ENCODE measurements at regions not wholly inside any gene's neighbourhood (a gene's known extent, or its start where the extent isn't known, plus 50 kb on each side); places are given as distances from the start of the nearest gene placed in this dataset.

DNA sequence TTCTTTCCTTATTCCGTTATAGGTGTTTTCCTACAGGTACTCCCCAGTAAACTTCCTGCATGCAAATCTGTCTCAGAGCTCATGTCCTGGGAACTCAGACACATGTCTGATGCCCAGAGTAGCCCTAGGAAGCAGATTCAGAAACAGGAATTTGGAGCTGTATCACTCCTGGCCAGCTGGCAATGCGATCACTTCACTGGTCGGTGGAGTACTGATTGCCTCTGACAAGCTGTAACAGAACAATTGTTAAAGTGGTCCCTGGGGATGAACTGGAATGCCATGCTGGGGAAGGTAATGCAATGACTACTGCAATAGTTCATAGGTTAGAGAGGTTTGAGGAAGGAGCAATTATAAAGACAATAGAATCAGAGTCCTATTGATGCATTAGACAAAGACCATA is 131.6 kb upstream of the DOCK10 start:
- H3K4me1 ChIP-seq (ENCODE audit: control insufficient read depth in 2 of 3, insufficient read depth in 2 of 3, low read depth in 1 of 3, low read length in 3 of 3), result no peaks in the 10 kb centered on the region
- intact Hi-C loops (cut with DNase I), result no loop called here
- FAIRE-seq (no peak), DNase-seq (peak in 1 of 5 donors; percentile 5)
- no peak overlapping the region for H3K27ac ChIP-seq (ENCODE audit: low read depth in 2 of 2, low read length in 2 of 2)
- H3K9ac ChIP-seq (ENCODE audit: low read length in 3 of 3), result no peak overlapping the region
- no peak overlapping the region for H3K4me3 ChIP-seq (ENCODE audit: low read length in 3 of 3)
- H3K27me3 ChIP-seq (ENCODE audit: control insufficient read depth, insufficient read depth, low read length), result no peaks in the 10 kb centered on the region
- H3K36me3 ChIP-seq (ENCODE audit: control insufficient read depth in 2 of 3, insufficient read depth in 3 of 3, low read length in 3 of 3), result no peaks in the 10 kb centered on the region
- no peaks in the 10 kb centered on the region for H3K9me3 ChIP-seq (ENCODE audit: control insufficient read depth in 2 of 3, insufficient read depth in 1 of 3, low read length in 3 of 3)
- TF ChIP-seq, protein P1, sequence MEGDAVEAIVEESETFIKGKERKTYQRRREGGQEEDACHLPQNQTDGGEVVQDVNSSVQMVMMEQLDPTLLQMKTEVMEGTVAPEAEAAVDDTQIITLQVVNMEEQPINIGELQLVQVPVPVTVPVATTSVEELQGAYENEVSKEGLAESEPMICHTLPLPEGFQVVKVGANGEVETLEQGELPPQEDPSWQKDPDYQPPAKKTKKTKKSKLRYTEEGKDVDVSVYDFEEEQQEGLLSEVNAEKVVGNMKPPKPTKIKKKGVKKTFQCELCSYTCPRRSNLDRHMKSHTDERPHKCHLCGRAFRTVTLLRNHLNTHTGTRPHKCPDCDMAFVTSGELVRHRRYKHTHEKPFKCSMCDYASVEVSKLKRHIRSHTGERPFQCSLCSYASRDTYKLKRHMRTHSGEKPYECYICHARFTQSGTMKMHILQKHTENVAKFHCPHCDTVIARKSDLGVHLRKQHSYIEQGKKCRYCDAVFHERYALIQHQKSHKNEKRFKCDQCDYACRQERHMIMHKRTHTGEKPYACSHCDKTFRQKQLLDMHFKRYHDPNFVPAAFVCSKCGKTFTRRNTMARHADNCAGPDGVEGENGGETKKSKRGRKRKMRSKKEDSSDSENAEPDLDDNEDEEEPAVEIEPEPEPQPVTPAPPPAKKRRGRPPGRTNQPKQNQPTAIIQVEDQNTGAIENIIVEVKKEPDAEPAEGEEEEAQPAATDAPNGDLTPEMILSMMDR (IDR thresholded peaks at IDR 0.05; ENCODE audit: borderline replicate concordance, extremely low read depth, insufficient read depth), result no peak

GRCh38 chr2:225171350-225171749 is 129.1 kb upstream of the DOCK10 start:
- H3K4me3 ChIP-seq (ENCODE audit: low read length in 3 of 3), result no peak overlapping the region
- TF ChIP-seq, protein P1 (IDR thresholded peaks at IDR 0.05; ENCODE audit: borderline replicate concordance, extremely low read depth, insufficient read depth), result no peak
- no peak overlapping the region for H3K9ac ChIP-seq (ENCODE audit: low read length in 3 of 3)
- no peaks in the 10 kb centered on the region for H3K4me1 ChIP-seq (ENCODE audit: control insufficient read depth in 2 of 3, insufficient read depth in 2 of 3, low read depth in 1 of 3, low read length in 3 of 3)
- H3K9me3 ChIP-seq (ENCODE audit: control insufficient read depth in 2 of 3, insufficient read depth in 1 of 3, low read length in 3 of 3), result no peaks in the 10 kb centered on the region
- no peaks in the 10 kb centered on the region for H3K36me3 ChIP-seq (ENCODE audit: control insufficient read depth in 2 of 3, insufficient read depth in 3 of 3, low read length in 3 of 3)
- H3K27me3 ChIP-seq (ENCODE audit: control insufficient read depth, insufficient read depth, low read length), result no peaks in the 10 kb centered on the region
- intact Hi-C loops (cut with DNase I), result no loop called here
- H3K27ac ChIP-seq (ENCODE audit: low read depth in 2 of 2, low read length in 2 of 2), result no peak overlapping the region
- FAIRE-seq, result no peak
- no peak for DNase-seq

DNA sequence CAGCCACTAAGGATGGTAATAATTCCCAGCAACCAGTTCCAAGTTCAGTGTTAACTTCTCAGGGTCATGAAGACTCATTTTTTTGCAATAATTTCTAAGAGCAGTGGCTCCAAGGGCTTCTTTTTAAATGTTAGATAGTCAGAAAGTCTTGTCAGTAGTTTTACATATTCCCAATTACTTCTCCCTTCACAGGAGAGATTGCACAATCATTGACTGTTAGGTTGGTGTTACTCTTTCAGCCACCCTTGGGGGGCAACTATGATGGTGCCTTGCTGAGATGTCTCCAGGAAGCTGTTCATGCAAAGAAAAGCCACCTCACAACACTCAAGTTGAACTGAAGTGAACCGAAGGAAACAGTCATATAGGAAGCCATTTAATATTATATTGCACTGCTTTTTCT is 127.9 kb upstream of the DOCK10 start:
- Histone ChIP-seq H3K4me1 (ENCODE audit: control insufficient read depth in 2 of 3, insufficient read depth in 2 of 3, low read depth in 1 of 3, low read length in 3 of 3) (no peaks in the 10 kb centered on the region), H3K36me3 (ENCODE audit: control insufficient read depth in 2 of 3, insufficient read depth in 3 of 3, low read length in 3 of 3) (no peaks in the 10 kb centered on the region), H3K9me3 (ENCODE audit: control insufficient read depth in 2 of 3, insufficient read depth in 1 of 3, low read length in 3 of 3) (no peaks in the 10 kb centered on the region), H3K4me3 (ENCODE audit: low read length in 3 of 3) (no peak overlapping the region), H3K27ac (ENCODE audit: low read depth in 2 of 2, low read length in 2 of 2) (no peak overlapping the region), H3K9ac (ENCODE audit: low read length in 3 of 3) (no peak overlapping the region), H3K27me3 (ENCODE audit: control insufficient read depth, insufficient read depth, low read length) (no peaks in the 10 kb centered on the region)
- no peak for FAIRE-seq
- TF ChIP-seq, protein P1 (IDR thresholded peaks at IDR 0.05; ENCODE audit: borderline replicate concordance, extremely low read depth, insufficient read depth), result no peak
- no peak for DNase-seq
- intact Hi-C loops (cut with DNase I), result no loop called here

DNA sequence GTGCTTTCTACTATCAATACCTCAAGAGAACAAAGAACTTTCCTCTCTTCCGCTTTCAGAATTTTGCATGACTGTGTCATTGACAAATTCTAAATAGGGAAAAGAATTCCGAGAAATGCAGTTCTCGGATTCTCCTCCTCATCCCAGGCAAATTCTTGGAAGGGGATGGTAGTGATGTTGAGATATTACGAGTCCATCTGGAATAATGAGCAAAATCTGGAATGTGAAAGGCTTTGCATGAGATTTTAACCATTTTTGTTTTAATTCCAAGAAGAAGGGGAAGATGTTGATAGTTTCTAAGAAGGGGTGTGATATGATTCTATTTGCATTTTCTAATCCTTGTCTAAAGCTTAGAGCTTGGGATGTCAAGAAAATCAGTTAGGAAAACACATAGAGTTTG is 127.1 kb upstream of the DOCK10 start:
- Histone ChIP-seq H3K4me1 (ENCODE audit: control insufficient read depth in 2 of 3, insufficient read depth in 2 of 3, low read depth in 1 of 3, low read length in 3 of 3) (no peaks in the 10 kb centered on the region), H3K9ac (ENCODE audit: low read length in 3 of 3) (no peak overlapping the region), H3K27ac (ENCODE audit: low read depth in 2 of 2, low read length in 2 of 2) (no peak overlapping the region), H3K4me3 (ENCODE audit: low read length in 3 of 3) (no peak overlapping the region), H3K27me3 (ENCODE audit: control insufficient read depth, insufficient read depth, low read length) (no peaks in the 10 kb centered on the region), H3K36me3 (ENCODE audit: control insufficient read depth in 2 of 3, insufficient read depth in 3 of 3, low read length in 3 of 3) (no peaks in the 10 kb centered on the region), H3K9me3 (ENCODE audit: control insufficient read depth in 2 of 3, insufficient read depth in 1 of 3, low read length in 3 of 3) (no peaks in the 10 kb centered on the region)
- DNase-seq (no peak), FAIRE-seq (no peak)
- TF ChIP-seq, protein P1 (IDR thresholded peaks at IDR 0.05; ENCODE audit: borderline replicate concordance, extremely low read depth, insufficient read depth), result no peak
- intact Hi-C loops (cut with DNase I), result no loop called here

All from kidney (tissue), 13 donors.